ENCODE measurements at regions not wholly inside any gene's neighbourhood (a gene's known extent, or its start where the extent isn't known, plus 50 kb on each side); places are given as distances from the start of the nearest gene placed in this dataset.

DNA sequence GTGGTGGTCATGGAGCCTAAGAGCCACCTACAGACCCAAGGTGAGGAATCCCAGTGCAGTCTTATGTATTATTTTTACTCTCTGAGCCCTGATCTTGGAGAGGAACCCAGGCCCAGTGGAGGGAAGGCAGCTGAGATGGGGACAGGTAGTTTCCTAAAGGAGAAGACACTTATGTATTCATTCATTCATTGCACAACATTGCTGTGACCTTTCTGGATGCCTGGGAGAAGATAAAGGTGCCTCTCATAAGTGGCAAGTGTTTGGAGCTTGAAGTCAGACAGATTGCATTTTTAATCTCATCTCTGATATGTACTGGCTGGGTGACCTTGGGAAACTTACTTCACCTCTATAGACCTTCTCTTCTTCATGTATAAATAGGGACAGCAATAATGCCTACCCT is 111.1 kb downstream of the CEBPB start:
- no peaks in the 10 kb centered on the region for H3K9me3 ChIP-seq (ENCODE audit: low read length)
- no peaks in the 10 kb centered on the region for H3K27me3 ChIP-seq (ENCODE audit: low read length)
- intact Hi-C loops (cut with micrococcal nuclease) = no loop called here
- H4K20me1 ChIP-seq (ENCODE audit: low read length) = no peaks in the 10 kb centered on the region
- no peaks in the 10 kb centered on the region for H3F3A ChIP-seq (ENCODE audit: low read length, unreplicated experiment)
- no peak overlapping the region for H2AFZ ChIP-seq (ENCODE audit: low read length)
- CTCF ChIA-PET = no interaction called here
- DNase-seq (no peak), ATAC-seq (no peak)
- H3K9ac ChIP-seq (ENCODE audit: low read length) = no peak overlapping the region
- POLR2A ChIA-PET (ENCODE audit: unreplicated experiment) = no interaction called here
- TF ChIP-seq EZH2 (IDR thresholded peaks at IDR 0.05; ENCODE audit: low read length, unreplicated experiment) (no peak), EZH2phosphoT487 (IDR thresholded peaks at IDR 0.05; ENCODE audit: borderline replicate concordance, low read length) (no peak)
- TF ChIP-seq, protein P1, sequence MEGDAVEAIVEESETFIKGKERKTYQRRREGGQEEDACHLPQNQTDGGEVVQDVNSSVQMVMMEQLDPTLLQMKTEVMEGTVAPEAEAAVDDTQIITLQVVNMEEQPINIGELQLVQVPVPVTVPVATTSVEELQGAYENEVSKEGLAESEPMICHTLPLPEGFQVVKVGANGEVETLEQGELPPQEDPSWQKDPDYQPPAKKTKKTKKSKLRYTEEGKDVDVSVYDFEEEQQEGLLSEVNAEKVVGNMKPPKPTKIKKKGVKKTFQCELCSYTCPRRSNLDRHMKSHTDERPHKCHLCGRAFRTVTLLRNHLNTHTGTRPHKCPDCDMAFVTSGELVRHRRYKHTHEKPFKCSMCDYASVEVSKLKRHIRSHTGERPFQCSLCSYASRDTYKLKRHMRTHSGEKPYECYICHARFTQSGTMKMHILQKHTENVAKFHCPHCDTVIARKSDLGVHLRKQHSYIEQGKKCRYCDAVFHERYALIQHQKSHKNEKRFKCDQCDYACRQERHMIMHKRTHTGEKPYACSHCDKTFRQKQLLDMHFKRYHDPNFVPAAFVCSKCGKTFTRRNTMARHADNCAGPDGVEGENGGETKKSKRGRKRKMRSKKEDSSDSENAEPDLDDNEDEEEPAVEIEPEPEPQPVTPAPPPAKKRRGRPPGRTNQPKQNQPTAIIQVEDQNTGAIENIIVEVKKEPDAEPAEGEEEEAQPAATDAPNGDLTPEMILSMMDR (conservative IDR thresholded peaks at IDR 0.05; ENCODE audit: low read depth, low read length) = no peak
- H3K4me2 ChIP-seq (ENCODE audit: low read length) = no peak overlapping the region
- H3K79me2 ChIP-seq (ENCODE audit: low read length) = no peaks in the 10 kb centered on the region
- no TSS peak for BruUV-seq (replicated peaks)
- no peaks in the 10 kb centered on the region for H3K9me2 ChIP-seq (replicated peaks; ENCODE audit: low read length)
- H3K4me3 ChIP-seq (ENCODE audit: low read length) = no peak overlapping the region
- H3K27ac ChIP-seq (ENCODE audit: low read length) = no peak overlapping the region
- H3K4me1 ChIP-seq (ENCODE audit: insufficient read depth, low read length) = peaks cover 10% of the 10 kb centered on the region
- H3K36me3 ChIP-seq (ENCODE audit: low read depth, low read length) = no peaks in the 10 kb centered on the region

DNA sequence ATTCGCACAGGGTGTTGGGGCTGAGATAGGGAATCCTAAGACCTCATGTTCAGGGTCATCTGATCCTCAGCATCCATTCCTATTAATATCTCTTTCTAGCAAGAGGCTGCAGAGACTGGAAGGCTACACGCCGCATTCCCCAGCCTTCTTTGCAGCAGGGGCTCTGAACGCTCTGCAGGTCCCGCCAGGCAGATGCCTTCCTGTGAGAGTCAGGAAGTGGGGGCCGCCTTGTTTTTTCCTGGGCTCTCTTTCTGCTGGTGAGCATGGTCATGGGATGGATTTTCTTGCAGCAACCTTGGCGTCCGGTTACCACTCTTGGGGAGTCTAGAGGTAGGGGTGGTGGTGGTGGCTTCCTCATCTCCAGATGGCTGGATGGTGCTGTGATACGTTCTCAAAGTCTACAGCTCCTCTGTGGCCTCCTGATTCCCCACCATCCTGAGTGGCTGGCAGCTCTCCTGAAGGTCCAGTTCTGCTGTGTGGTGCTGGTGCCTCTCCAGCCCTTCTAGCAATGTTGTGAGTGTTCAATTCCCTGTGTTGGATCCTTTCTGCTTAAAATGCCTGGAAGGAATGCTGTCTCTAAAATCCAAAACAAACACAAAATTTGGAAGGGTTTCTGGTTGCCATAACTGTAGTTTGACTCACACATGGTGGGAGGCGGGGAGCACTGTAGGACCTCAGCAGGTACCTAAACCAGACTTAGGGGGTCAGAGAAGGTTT is 111.9 kb downstream of the CEBPB start:
- DNase-seq (peak; percentile 35), ATAC-seq (no peak)
- Histone ChIP-seq H3K9ac (ENCODE audit: low read length) (no peak overlapping the region), H3F3A (ENCODE audit: low read length, unreplicated experiment) (no peaks in the 10 kb centered on the region), H3K9me2 (replicated peaks; ENCODE audit: low read length) (no peaks in the 10 kb centered on the region), H3K36me3 (ENCODE audit: low read depth, low read length) (no peaks in the 10 kb centered on the region), H3K79me2 (ENCODE audit: low read length) (no peaks in the 10 kb centered on the region), H4K20me1 (ENCODE audit: low read length) (no peaks in the 10 kb centered on the region), H3K4me3 (ENCODE audit: low read length) (no peak overlapping the region), H3K27ac (ENCODE audit: low read length) (no peak overlapping the region), H2AFZ (ENCODE audit: low read length) (no peak overlapping the region), H3K4me2 (ENCODE audit: low read length) (no peak overlapping the region), H3K4me1 (ENCODE audit: insufficient read depth, low read length) (peaks cover 10% of the 10 kb centered on the region), H3K9me3 (ENCODE audit: low read length) (no peaks in the 10 kb centered on the region), H3K27me3 (ENCODE audit: low read length) (no peaks in the 10 kb centered on the region)
- POLR2A ChIA-PET (ENCODE audit: unreplicated experiment) = no interaction called here
- CTCF ChIA-PET = no interaction called here
- TF ChIP-seq EZH2 (IDR thresholded peaks at IDR 0.05; ENCODE audit: low read length, unreplicated experiment) (no peak), EZH2phosphoT487 (IDR thresholded peaks at IDR 0.05; ENCODE audit: borderline replicate concordance, low read length) (no peak)
- TF ChIP-seq, protein P1 (conservative IDR thresholded peaks at IDR 0.05; ENCODE audit: low read depth, low read length) = no peak
- intact Hi-C loops (cut with micrococcal nuclease) = no loop called here
- BruUV-seq (replicated peaks) = no TSS peak
